Uterus (tissue), 3 donors: ENCODE measurements at regions not wholly inside any gene's neighbourhood (a gene's known extent, or its start where the extent isn't known, plus 50 kb on each side); places are given as distances from the start of the nearest gene placed in this dataset.

Experiments used
- DNase-seq, 2 donors: peaks; one replicate each; pipeline ENCODE4 v3.0.0-alpha.2; 2019 to 2020
- H3K27ac ChIP-seq, 2 donors: fragments of 200-600 bp; sonication (generic); 1 replicate in 1 of 2; 2 replicates in 1 of 2; pipeline ENCODE4 v1.5.1; 2016 to 2018
- H3K27me3 ChIP-seq, 2 donors: fragments of 200-600 bp; sonication (generic); one replicate each; pipeline ENCODE4 v1.5.1; 2018 to 2019; ENCODE audit warnings: control low read depth in 1 of 2
- H3K36me3 ChIP-seq, 2 donors: fragments of 200-600 bp; sonication (generic); one replicate each; pipeline ENCODE4 v1.5.1; 2019; ENCODE audit warnings: control low read depth in 1 of 2
- H3K4me1 ChIP-seq, 2 donors: fragments of 200-600 bp; sonication (generic); one replicate each; pipeline ENCODE4 v1.5.1; 2018 to 2019; ENCODE audit warnings: control low read depth in 1 of 2
- H3K4me3 ChIP-seq, 2 donors: fragments of 200-600 bp; sonication (generic); 1 replicate in 1 of 2; 2 replicates in 1 of 2; pipeline ENCODE4 v1.5.1; 2018 to 2019; ENCODE audit warnings: mild to moderate bottlenecking in 1 of 2
- H3K9me3 ChIP-seq, 2 donors: fragments of 200-600 bp; sonication (generic); one replicate each; pipeline ENCODE4 v1.5.1; 2019; ENCODE audit warnings: control low read depth in 1 of 2
- POLR2A ChIP-seq, 2 donors: fragments of 450-650 bp; IDR thresholded peaks; one replicate each; pipeline ENCODE4 v1.6.1; 2016; ENCODE audit warnings: antibody characterized with exemption in 2 of 2, mild to moderate bottlenecking in 1 of 2, moderate library complexity in 1 of 2
- intact Hi-C: fragments of 100-400 bp; cut with DNase I; formaldehyde crosslinking; loops from one replicate; pipeline ENCODE4 v1.15.1; 2023; ENCODE audit warnings: low total_unique reads
- TF ChIP-seq, protein P1 (sequence below), 4 experiments: fragments of 200-600 bp in 2 of 4; fragments of 450-650 bp in 2 of 4; sonication (generic) in 2 of 4; IDR thresholded peaks; one replicate each; pipeline ENCODE4 v1.5.1; 2016 to 2019; ENCODE audit warnings: antibody characterized with exemption in 4 of 4, mild to moderate bottlenecking in 2 of 4, moderate library complexity in 1 of 4
- donor health status: DM: yes; HTN: yes; CAD: no.

DNA sequence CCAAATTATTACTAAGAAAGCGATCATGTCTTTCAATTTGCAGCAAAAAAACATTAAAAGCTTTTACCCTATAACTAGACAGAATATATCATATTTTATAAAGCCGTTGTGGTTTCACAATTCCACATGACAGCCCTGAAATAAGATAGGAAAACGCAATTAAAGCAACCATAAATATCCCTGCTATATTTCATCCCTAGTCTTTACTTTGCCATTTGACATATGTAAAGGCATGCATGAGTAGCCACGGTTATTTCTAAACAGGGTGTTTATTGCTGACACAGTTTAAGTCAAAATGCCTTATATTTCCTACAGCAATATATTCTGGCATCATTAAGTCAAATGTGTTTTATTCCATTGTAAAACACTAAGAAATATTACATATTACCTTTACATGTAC is 239.9 kb downstream of the DSEL start:
- no peak for DNase-seq
- H3K4me3 ChIP-seq, result no peak overlapping the region
- H3K27ac ChIP-seq, result no peak overlapping the region
- H3K27me3 ChIP-seq, result no peaks in the 10 kb centered on the region
- no peak for TF ChIP-seq POLR2A (IDR thresholded peaks at IDR 0.05)
- TF ChIP-seq, protein P1, sequence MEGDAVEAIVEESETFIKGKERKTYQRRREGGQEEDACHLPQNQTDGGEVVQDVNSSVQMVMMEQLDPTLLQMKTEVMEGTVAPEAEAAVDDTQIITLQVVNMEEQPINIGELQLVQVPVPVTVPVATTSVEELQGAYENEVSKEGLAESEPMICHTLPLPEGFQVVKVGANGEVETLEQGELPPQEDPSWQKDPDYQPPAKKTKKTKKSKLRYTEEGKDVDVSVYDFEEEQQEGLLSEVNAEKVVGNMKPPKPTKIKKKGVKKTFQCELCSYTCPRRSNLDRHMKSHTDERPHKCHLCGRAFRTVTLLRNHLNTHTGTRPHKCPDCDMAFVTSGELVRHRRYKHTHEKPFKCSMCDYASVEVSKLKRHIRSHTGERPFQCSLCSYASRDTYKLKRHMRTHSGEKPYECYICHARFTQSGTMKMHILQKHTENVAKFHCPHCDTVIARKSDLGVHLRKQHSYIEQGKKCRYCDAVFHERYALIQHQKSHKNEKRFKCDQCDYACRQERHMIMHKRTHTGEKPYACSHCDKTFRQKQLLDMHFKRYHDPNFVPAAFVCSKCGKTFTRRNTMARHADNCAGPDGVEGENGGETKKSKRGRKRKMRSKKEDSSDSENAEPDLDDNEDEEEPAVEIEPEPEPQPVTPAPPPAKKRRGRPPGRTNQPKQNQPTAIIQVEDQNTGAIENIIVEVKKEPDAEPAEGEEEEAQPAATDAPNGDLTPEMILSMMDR (IDR thresholded peaks at IDR 0.05), result no peak
- intact Hi-C loops, result no loop called here
- H3K36me3 ChIP-seq, result no peaks in the 10 kb centered on the region
- H3K4me1 ChIP-seq, result no peaks in the 10 kb centered on the region
- H3K9me3 ChIP-seq, result no peaks in the 10 kb centered on the region

DNA sequence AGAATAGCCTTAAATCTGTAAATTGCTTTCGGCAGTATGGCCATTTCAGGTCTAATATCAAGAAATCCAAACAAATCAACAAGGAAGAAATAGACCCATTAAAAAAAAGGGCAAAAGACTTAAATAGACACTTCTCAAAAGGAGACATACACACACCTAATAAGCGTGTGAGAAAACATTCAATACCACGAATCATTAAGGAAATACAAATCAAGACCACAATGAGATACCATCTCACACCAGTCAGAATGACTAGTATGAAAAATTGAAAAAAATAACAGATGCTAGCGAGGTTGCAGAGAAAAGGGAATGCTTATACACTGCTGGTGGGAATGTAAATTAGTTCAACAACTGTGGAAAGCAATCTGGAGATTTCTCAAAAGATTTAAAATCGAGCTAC is 243.2 kb downstream of the DSEL start:
- H3K4me1 ChIP-seq, result no peaks in the 10 kb centered on the region
- intact Hi-C loops, result no loop called here
- H3K9me3 ChIP-seq, result no peaks in the 10 kb centered on the region
- no peaks in the 10 kb centered on the region for H3K36me3 ChIP-seq
- H3K4me3 ChIP-seq, result no peak overlapping the region
- no peaks in the 10 kb centered on the region for H3K27me3 ChIP-seq
- TF ChIP-seq, protein P1 (IDR thresholded peaks at IDR 0.05), result no peak
- TF ChIP-seq POLR2A (IDR thresholded peaks at IDR 0.05), result no peak
- no peak overlapping the region for H3K27ac ChIP-seq
- DNase-seq, result no peak

DNA sequence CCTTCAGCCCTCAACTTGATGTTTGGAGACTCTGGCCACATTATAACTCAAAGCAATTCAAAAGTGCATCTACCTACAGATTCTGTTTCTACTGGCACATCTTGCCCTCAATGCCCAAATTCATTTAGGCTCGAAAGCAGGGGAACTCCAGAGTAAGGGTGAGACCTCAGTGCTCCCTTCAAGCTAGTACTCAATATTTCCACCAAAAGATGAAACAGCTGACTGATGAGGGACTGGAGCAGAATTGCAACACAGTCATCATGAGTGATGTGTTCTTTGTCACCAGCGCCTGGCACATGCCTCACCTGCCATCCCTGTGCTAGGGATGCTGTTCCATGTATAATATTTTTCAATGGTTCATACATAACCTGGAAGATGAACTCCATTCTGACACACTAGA is 247.3 kb downstream of the DSEL start:
- no peak overlapping the region for H3K4me3 ChIP-seq
- no peaks in the 10 kb centered on the region for H3K27me3 ChIP-seq
- no peak overlapping the region for H3K27ac ChIP-seq
- TF ChIP-seq, protein P1 (IDR thresholded peaks at IDR 0.05), result no peak
- TF ChIP-seq POLR2A (IDR thresholded peaks at IDR 0.05), result no peak
- no peaks in the 10 kb centered on the region for H3K4me1 ChIP-seq
- no peaks in the 10 kb centered on the region for H3K36me3 ChIP-seq
- intact Hi-C loops, result no loop called here
- no peak for DNase-seq
- H3K9me3 ChIP-seq, result no peaks in the 10 kb centered on the region

DNA sequence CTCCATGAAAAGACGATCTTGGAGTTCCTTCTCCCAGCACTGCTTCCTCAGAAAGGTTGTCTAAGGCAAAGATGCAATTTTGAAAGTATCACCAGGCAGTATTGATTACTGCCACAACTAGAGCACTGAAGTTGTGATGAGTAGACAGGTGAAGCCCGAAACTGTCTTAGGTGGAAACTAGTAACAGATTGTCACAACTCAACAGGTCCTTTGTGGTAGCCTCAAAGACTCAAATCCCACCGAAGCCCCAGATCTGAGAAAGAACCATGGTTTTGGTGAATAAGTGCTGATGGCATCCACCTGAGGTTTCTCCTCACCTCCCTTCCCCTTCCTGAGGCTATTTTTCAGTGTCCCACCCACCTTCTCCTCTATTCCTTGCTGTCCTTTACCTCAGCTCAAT is 248.0 kb downstream of the DSEL start:
- Histone ChIP-seq H3K4me1 (no peaks in the 10 kb centered on the region), H3K9me3 (no peaks in the 10 kb centered on the region), H3K4me3 (no peak overlapping the region), H3K27ac (no peak overlapping the region), H3K36me3 (no peaks in the 10 kb centered on the region), H3K27me3 (no peaks in the 10 kb centered on the region)
- intact Hi-C loops, result no loop called here
- TF ChIP-seq, protein P1 (IDR thresholded peaks at IDR 0.05), result no peak
- no peak for TF ChIP-seq POLR2A (IDR thresholded peaks at IDR 0.05)
- no peak for DNase-seq

DNA sequence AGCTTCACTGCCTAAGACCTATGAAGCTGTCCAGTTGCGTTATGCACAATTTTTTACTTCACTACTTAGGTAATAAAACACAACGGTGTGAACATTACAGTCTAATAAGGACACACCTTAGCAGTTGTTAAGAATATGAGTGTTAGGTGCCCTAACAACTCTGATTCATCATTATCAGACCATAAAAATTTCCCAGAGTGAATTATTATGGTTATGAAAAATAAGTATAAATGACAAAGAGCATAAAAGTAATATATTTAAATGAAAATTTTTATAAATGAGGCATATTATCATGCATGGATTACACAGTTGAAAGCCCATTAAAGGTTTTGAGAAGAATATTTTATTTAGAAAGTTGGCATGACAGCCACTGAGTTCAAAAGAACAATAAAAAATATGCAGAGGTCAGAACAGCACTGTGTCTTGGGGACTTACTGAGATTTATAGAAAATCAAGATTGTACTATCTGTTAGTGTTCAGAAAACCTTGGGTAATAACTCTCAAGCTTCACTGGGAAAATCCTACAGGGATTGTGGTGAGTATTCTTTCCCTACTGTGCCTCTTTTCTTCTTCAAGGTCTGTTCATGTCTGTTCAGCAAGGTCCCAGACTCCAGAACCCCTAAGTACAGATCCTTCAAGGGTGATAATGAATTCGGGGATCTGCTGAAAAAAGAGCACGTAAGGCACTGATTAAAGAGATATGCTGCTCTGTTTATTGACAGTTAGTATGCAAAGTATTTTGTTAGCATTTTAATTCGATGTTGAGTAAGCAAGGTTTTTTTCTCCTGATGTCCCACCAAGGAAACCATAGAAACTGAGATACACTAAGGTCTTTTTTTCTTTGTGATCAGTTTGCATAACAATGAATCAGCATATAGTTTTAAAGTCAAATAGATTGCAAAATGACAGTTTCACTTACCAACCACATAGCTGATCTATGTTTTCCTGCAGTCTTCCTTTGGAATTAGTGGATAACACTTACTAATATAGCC is 250.0 kb downstream of the DSEL start:
- intact Hi-C loops, result no loop called here
- no peaks in the 10 kb centered on the region for H3K9me3 ChIP-seq
- no peak for TF ChIP-seq POLR2A (IDR thresholded peaks at IDR 0.05)
- TF ChIP-seq, protein P1 (IDR thresholded peaks at IDR 0.05), result no peak
- no peaks in the 10 kb centered on the region for H3K27me3 ChIP-seq
- H3K4me1 ChIP-seq, result no peaks in the 10 kb centered on the region
- DNase-seq, result no peak
- no peaks in the 10 kb centered on the region for H3K36me3 ChIP-seq
- H3K4me3 ChIP-seq, result no peak overlapping the region
- H3K27ac ChIP-seq, result no peak overlapping the region
